ENCODE measurements at regions not wholly inside any gene's neighbourhood (a gene's known extent, or its start where the extent isn't known, plus 50 kb on each side); places are given as distances from the start of the nearest gene placed in this dataset.

DNA sequence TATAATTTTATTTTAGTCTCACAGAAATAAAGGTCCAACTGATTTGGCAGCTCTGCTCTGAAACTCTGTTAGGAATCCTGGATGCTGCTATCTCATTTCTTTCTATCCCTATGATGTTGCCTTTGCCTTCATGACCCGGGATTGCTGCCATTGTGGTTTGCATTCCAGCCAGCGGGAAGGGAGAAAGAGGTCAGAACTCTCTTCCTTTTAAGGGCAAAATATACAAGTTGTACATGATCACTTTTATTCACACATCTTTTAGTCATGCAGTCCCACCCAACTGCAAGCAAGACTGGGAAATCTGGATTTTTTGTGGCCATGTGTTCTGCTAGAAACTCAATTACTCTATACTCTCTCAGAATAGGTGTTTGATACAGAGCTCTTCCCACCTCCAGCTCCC, 263.1 kb upstream of the ZFP64 start:
- TF ChIP-seq CTCF (conservative IDR thresholded peaks at IDR 0.05): no peak
- H3K27ac ChIP-seq: no peak overlapping the region

- no peak overlapping the region for H3K27ac ChIP-seq
- no peak for TF ChIP-seq CTCF (conservative IDR thresholded peaks at IDR 0.05)
Measured at GRCh38 chr20:52448513-52449232, 257.1 kb upstream of the ZFP64 start.

DNA sequence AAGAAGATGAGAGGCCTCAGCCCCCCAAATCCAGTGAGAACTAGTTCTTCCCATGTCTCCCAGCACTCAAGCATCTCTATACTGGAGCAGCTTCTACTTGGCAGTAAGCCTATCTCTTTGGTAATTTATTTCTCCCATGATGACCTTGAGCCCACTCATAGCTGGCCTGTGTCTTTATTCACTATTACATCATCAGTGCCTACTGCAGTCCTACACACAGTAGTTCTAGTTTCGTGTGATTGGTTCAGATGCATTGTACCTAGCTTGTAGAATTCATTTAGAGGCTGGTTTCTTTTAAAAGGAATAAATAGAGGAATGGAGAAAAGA, 255.6 kb upstream of the ZFP64 start:
- TF ChIP-seq CTCF (conservative IDR thresholded peaks at IDR 0.05): no peak
- H3K27ac ChIP-seq: no peak overlapping the region

DNA sequence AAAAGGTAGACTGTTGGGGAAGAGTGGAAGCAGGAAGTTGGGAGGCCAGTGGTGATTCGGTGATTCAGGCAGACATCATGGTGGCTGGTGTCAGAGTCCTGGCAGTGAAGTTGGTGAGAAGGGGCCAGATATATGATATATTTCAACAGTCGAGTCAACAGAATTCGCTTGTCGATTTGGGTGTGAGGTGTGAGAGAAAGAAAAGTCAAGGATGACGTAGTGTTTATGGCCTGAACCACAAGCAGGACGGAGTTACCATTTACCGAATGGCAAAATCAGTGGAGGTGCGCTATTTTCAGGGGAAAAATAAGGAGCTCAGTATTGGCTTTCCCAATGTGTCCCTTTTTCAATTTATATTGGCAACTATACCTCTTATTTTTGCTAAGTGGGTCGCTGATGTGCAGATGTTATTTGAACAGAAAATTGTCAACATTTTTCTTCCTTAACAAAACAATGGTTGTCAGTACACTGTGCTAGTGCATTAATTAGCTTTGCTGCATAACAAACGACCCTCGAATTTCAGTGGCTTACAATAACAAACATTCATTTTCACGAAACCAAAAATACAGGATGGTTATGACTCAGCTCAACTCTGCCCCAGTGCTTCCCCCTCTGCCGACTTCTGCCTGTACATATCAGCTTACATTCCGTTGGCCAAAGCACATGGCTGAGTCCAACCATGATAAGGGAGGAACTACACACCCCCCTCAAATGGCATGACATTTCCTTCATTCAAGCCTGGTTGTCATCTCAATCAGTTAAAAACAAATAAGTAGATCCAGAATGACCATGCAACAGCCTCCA, 255.0 kb upstream of the ZFP64 start:
- no peak for TF ChIP-seq CTCF (conservative IDR thresholded peaks at IDR 0.05)
- H3K27ac ChIP-seq: no peak overlapping the region

GRCh38 chr20:52444455-52444854, 252.9 kb upstream of the ZFP64 start:
- H3K27ac ChIP-seq: no peak overlapping the region
- TF ChIP-seq CTCF (conservative IDR thresholded peaks at IDR 0.05): no peak

DNA sequence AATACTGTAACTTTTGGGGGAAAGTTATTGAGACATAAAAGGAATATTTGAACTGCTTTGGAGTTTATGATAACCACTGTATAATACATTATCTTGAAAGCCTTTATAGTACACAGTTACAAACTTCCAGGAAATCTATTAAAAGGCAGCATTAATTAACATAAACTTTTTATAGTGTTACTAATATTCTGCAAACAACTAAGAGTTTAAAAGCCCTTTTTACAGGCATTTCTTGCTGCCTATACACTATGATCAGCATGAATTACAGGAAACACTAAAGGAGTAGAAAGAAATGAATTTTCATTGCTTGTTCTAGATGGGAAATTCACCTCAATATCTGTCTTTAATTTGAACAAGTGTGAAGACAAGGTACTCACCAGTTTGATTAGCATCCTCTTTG, 252.3 kb upstream of the ZFP64 start:
- TF ChIP-seq CTCF (conservative IDR thresholded peaks at IDR 0.05): no peak

DNA sequence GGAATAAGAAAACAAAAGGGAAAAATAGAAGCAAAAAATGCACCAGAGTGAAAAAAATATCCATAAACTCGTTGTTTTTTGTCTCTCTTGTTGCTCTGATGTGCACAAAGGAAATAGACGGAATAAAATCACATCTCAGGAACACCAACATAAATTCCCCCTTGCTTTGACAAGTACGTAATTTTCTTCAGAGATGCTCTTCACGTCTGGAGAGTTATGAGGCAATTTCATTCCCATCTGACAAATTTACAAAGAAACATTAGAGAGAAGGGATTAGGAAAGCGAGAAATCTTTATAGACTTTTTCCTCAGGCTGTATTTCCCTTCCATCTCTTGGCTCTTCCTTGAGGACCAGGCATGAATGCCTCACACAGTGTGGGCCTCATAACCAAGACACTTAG, 250.1 kb upstream of the ZFP64 start:
- no peak for TF ChIP-seq CTCF (conservative IDR thresholded peaks at IDR 0.05)
- no peak overlapping the region for H3K27ac ChIP-seq

More for the DNA sequence above, 252.3 kb upstream of the ZFP64 start:
- H3K27ac ChIP-seq: no peak overlapping the region

Data from VCaP (cell line).